K562 (cell line): ENCODE measurements at regions not wholly inside any gene's neighbourhood (a gene's known extent, or its start where the extent isn't known, plus 50 kb on each side); places are given as distances from the start of the nearest gene placed in this dataset.

Experiments used
- ATAC-seq: fragments of 200-7000 bp; cut with Tn5 transposase; 3 replicates; pipeline ENCODE4 v1.9.1; 2020; ENCODE audit warnings: moderate library complexity
- BruUV-seq: library from RNA; stranded (reverse); fragments of 400-500 nt; replicated peaks from 2 replicates; lab custom pipeline; 2021; lab: Mats Ljungman, UMichigan
- CTCF ChIA-PET: fragments of 300-600 bp; formaldehyde crosslinking; extraction: SDS; loops from one replicate; lab custom pipeline; 2021; ENCODE audit warnings: low intra/inter-chr PET ratio; lab: Yijun Ruan, JAX
- POLR2A ChIA-PET: fragments of 300-600, 350-650 bp; sonication (Branson Sonifier 250); formaldehyde crosslinking; extraction: SDS; loops from one replicate; lab custom pipeline; 2021; ENCODE audit warnings: antibody characterized with exemption, inconsistent platforms; lab: Yijun Ruan, JAX
- DNase-seq, 4 experiments: peaks; one replicate each; pipeline versions ENCODE4 v3.0.0 to v3.0.0-alpha.2; 2011 to 2018; ENCODE audit warnings: low spot score in 3 of 4, mixed read lengths in 3 of 4; ENCODE audit errors: extremely low read depth in 1 of 4
- FAIRE-seq: peaks from 2 replicates; lab custom pipeline; 2011; peaks lifted over from hg19 to GRCh38; lab: Jason Lieb, UNC
- H2AFZ ChIP-seq: 2 replicates; pipeline ENCODE4 v1.6.0; 2011; ENCODE audit warnings: low read depth, low read length, control low read depth, inconsistent platforms
- H3K27ac ChIP-seq: fragments of 200-600 bp; 3 replicates; pipeline ENCODE4 v1.8.0; 2011; ENCODE audit warnings: low read depth, mild to moderate bottlenecking, control low read depth, inconsistent platforms, low read length, moderate library complexity, mixed read lengths; ENCODE audit errors: extremely low read depth
- H3K27me3 ChIP-seq, 2 experiments: fragments of 300-600 bp in 1 of 2; 2 replicates in 1 of 2; 3 replicates in 1 of 2; pipeline versions ENCODE4 v1.6.0 to v1.8.0; 2011; ENCODE audit warnings: inconsistent platforms in 2 of 2, low read length in 2 of 2, mild to moderate bottlenecking in 1 of 2, mixed read lengths in 1 of 2, moderate library complexity in 1 of 2; ENCODE audit not compliant: control insufficient read depth in 2 of 2, insufficient read depth in 2 of 2
- H3K36me3 ChIP-seq: fragments of 300-600 bp; 3 replicates; pipeline ENCODE4 v1.8.0; 2011; ENCODE audit warnings: mild to moderate bottlenecking, low read length, inconsistent platforms; ENCODE audit not compliant: control insufficient read depth, insufficient read depth
- H3K4me1 ChIP-seq, 2 experiments: fragments of 200-600 bp in 1 of 2; replicated peaks in 1 of 2; 2 replicates in 1 of 2; 3 replicates in 1 of 2; pipeline versions ENCODE4 v1.5.1 to v1.8.0; 2011; ENCODE audit warnings: inconsistent platforms in 2 of 2, low read length in 2 of 2, mild to moderate bottlenecking in 1 of 2, mixed read lengths in 1 of 2, moderate library complexity in 1 of 2; ENCODE audit not compliant: control insufficient read depth in 2 of 2, insufficient read depth in 2 of 2
- H3K4me2 ChIP-seq: 2 replicates; pipeline ENCODE4 v1.6.1; 2011; ENCODE audit warnings: low read length, control low read depth, inconsistent platforms, mixed read lengths; ENCODE audit not compliant: insufficient read depth
- H3K4me3 ChIP-seq: fragments of 200-600 bp; sonication (generic), shearing (Covaris generic); 2 replicates; pipeline ENCODE4 v1.5.1; 2016; ENCODE audit warnings: control low read depth, inconsistent platforms
- H3K79me2 ChIP-seq: fragments of 200-600 bp; 3 replicates; pipeline ENCODE4 v1.8.0; 2011; ENCODE audit warnings: low read length, inconsistent platforms; ENCODE audit not compliant: control insufficient read depth, insufficient read depth
- H3K9ac ChIP-seq, 2 experiments: 2 replicates each; pipeline versions ENCODE4 v1.6.0 to v1.6.1; 2011; ENCODE audit warnings: low read depth in 2 of 2, low read length in 2 of 2, control low read depth in 1 of 2, inconsistent platforms in 1 of 2, mild to moderate bottlenecking in 1 of 2, mixed read lengths in 1 of 2; ENCODE audit not compliant: insufficient read depth in 1 of 2
- H3K9me1 ChIP-seq: one replicate; pipeline ENCODE4 v1.6.0; 2011; ENCODE audit warnings: inconsistent platforms, mild to moderate bottlenecking, low read length, moderate library complexity; ENCODE audit not compliant: control insufficient read depth, insufficient read depth
- H3K9me3 ChIP-seq: replicated peaks from 2 replicates; pipeline ENCODE4 v1.5.1; 2011; ENCODE audit warnings: low read depth, low read length, inconsistent platforms; ENCODE audit not compliant: control insufficient read depth, insufficient read depth
- H4K20me1 ChIP-seq: replicated peaks from 2 replicates; pipeline ENCODE4 v1.6.1; 2011; ENCODE audit warnings: low read length, inconsistent platforms, mixed read lengths; ENCODE audit not compliant: control insufficient read depth, insufficient read depth
- CBX5 ChIP-seq: IDR thresholded peaks from 2 replicates; pipeline ENCODE4 v1.6.1; 2014; ENCODE audit warnings: low read depth, borderline replicate concordance
- CEBPG ChIP-seq, 3 experiments: fragments of 200-800 bp in 1 of 3; sonication (Bioruptor generic) in 1 of 3; sonication (generic) in 1 of 3; formaldehyde crosslinking in 1 of 3; IDR thresholded peaks in 2 of 3; conservative IDR thresholded peaks in 1 of 3; 2 replicates each; pipeline versions ENCODE4 v1.6.1 to v1.8.0; 2016 to 2022; ENCODE audit warnings: missing compliant biosample characterization in 2 of 3, missing genetic modification characterization in 2 of 3, mild to moderate bottlenecking in 1 of 3, missing genetic modification reagents in 1 of 3
- MCM2 ChIP-seq: fragments of 450-650 bp; IDR thresholded peaks from 2 replicates; pipeline ENCODE4 v1.6.1; 2017; ENCODE audit warnings: low read depth, mild to moderate bottlenecking
- NELFE ChIP-seq: IDR thresholded peaks from 2 replicates; pipeline ENCODE4 v1.6.1; 2011; ENCODE audit warnings: mild to moderate bottlenecking; ENCODE audit not compliant: insufficient read depth, insufficient read length
- POLR2H ChIP-seq: IDR thresholded peaks from 2 replicates; pipeline ENCODE4 v1.6.1; 2016; ENCODE audit warnings: missing genetic modification characterization, low read depth, mild to moderate bottlenecking, control low read depth, missing compliant biosample characterization, moderate library complexity
- RBM17 ChIP-seq: fragments of 200-400 bp; formaldehyde crosslinking; IDR thresholded peaks from 2 replicates; pipeline ENCODE4 v1.6.1; 2017; ENCODE audit warnings: low read depth, mild to moderate bottlenecking, low read length, borderline replicate concordance
- ZNF316 ChIP-seq: fragments of 450-650 bp; IDR thresholded peaks from 2 replicates; pipeline ENCODE4 v1.6.1; 2016
- WGBS: fragments of 100-300 bp; shearing (Covaris generic); methylation state at CpG from one replicate; pipeline ENCODE4 v1.1.6; 2016; ENCODE audit warnings: low coverage, mixed read lengths; ENCODE audit not compliant: insufficient coverage; ENCODE audit errors: missing lambda C conversion rate; 5-methylcytosine and 5-hydroxymethylcytosine counted together
- in situ Hi-C: fragments of 300-500 bp; cut with MboI; formaldehyde crosslinking; loops from 4 replicates; pipeline ENCODE4 v1.15.0; 2018; ENCODE audit warnings: inconsistent platforms, mixed read lengths
- intact Hi-C: fragments of 100-400 bp; cut with micrococcal nuclease; formaldehyde crosslinking; loops from 2 replicates; pipeline ENCODE4 v1.14.2; 2022
- TF ChIP-seq, protein P1 (sequence below), 2 experiments: fragments of 450-650 bp; IDR thresholded peaks; 2 replicates each; pipeline ENCODE4 v1.6.1; 2016; ENCODE audit warnings: mild to moderate bottlenecking in 2 of 2, borderline replicate concordance in 1 of 2, low read depth in 1 of 2, moderate library complexity in 1 of 2
- TF ChIP-seq, protein P2 (sequence below): fragments of 450-650 bp; IDR thresholded peaks from 2 replicates; pipeline ENCODE4 v1.6.1; 2018; ENCODE audit not compliant: partially characterized antibody

DNA sequence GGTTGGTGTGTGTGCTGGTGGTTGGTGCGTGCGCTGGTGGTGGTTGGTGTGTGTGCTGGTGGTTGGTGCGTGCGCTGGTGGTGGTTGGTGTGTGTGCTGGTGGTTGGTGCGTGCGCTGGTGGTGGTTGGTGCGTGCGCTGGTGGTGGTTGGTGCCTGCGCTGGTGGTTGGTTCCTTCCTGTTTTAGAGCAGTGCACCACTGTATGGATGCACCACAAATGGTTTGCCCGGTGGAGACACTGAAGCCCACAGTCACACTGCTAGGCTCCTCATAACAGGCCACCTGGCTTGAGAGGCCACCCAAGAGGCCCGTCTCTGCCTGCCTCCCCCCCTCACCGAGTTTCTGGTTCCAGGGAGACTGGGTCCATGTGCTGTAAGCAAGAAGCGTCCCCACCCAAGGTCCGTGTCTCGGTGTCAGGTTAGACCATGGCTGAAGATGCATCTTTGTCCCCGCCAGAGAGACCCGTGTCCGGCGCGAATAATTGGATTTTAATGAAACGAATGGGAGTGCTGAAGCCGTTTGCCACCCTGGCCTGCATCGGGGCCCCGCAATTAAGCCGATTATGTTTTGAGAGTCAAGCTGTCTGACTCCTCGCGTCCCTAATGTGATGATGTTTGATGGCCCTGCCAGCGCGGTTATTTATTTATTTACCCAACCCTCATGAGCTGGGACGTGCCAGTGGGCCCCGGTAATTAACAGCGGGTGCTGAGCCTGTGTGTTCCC is 161.3 kb upstream of the GSE1 start:
- DNase-seq (no peak), FAIRE-seq (no peak), ATAC-seq (no peak)
- in situ Hi-C loops (no loop called here), intact Hi-C loops (no loop called here)
- Histone ChIP-seq H4K20me1 (peaks cover 15% of the 10 kb centered on the region), H3K9me3 (no peaks in the 10 kb centered on the region), H3K36me3 (no peaks in the 10 kb centered on the region), H3K9me1 (no peaks in the 10 kb centered on the region), H3K4me2 (no peak overlapping the region), H3K9ac (no peak overlapping the region), H3K79me2 (no peaks in the 10 kb centered on the region), H3K27ac (no peak overlapping the region), H3K27me3 (no peaks in the 10 kb centered on the region), H3K4me1 (peaks cover 9 to 72% of the 10 kb centered on the region in 2 experiments; a peak in 4 of 5 replicates), H3K4me3 (no peak overlapping the region), H2AFZ (no peak overlapping the region)
- CTCF ChIA-PET = no interaction called here
- POLR2A ChIA-PET = interaction anchor here (0.6 to 1.7 kb wide), 3 partner anchors 10 to 49 kb away, joined by 4 to 6 read pairs (median 4); no protein-coding TSS in a partner anchor
- 75% methylated on average over 23 of the region's 32 CpGs for WGBS
- BruUV-seq = no TSS peak
- TF ChIP-seq CBX5 = no peak
- no peak for TF ChIP-seq CEBPG (CRISPR knock-in tag; IDR thresholded peaks at IDR 0.05)
- TF ChIP-seq CEBPG (tag; conservative IDR thresholded peaks at IDR 0.05 in 1 of 2, IDR thresholded peaks at IDR 0.05 in 1 of 2) = no peak
- no peak for TF ChIP-seq NELFE
- no peak for TF ChIP-seq MCM2
- TF ChIP-seq, protein P1, sequence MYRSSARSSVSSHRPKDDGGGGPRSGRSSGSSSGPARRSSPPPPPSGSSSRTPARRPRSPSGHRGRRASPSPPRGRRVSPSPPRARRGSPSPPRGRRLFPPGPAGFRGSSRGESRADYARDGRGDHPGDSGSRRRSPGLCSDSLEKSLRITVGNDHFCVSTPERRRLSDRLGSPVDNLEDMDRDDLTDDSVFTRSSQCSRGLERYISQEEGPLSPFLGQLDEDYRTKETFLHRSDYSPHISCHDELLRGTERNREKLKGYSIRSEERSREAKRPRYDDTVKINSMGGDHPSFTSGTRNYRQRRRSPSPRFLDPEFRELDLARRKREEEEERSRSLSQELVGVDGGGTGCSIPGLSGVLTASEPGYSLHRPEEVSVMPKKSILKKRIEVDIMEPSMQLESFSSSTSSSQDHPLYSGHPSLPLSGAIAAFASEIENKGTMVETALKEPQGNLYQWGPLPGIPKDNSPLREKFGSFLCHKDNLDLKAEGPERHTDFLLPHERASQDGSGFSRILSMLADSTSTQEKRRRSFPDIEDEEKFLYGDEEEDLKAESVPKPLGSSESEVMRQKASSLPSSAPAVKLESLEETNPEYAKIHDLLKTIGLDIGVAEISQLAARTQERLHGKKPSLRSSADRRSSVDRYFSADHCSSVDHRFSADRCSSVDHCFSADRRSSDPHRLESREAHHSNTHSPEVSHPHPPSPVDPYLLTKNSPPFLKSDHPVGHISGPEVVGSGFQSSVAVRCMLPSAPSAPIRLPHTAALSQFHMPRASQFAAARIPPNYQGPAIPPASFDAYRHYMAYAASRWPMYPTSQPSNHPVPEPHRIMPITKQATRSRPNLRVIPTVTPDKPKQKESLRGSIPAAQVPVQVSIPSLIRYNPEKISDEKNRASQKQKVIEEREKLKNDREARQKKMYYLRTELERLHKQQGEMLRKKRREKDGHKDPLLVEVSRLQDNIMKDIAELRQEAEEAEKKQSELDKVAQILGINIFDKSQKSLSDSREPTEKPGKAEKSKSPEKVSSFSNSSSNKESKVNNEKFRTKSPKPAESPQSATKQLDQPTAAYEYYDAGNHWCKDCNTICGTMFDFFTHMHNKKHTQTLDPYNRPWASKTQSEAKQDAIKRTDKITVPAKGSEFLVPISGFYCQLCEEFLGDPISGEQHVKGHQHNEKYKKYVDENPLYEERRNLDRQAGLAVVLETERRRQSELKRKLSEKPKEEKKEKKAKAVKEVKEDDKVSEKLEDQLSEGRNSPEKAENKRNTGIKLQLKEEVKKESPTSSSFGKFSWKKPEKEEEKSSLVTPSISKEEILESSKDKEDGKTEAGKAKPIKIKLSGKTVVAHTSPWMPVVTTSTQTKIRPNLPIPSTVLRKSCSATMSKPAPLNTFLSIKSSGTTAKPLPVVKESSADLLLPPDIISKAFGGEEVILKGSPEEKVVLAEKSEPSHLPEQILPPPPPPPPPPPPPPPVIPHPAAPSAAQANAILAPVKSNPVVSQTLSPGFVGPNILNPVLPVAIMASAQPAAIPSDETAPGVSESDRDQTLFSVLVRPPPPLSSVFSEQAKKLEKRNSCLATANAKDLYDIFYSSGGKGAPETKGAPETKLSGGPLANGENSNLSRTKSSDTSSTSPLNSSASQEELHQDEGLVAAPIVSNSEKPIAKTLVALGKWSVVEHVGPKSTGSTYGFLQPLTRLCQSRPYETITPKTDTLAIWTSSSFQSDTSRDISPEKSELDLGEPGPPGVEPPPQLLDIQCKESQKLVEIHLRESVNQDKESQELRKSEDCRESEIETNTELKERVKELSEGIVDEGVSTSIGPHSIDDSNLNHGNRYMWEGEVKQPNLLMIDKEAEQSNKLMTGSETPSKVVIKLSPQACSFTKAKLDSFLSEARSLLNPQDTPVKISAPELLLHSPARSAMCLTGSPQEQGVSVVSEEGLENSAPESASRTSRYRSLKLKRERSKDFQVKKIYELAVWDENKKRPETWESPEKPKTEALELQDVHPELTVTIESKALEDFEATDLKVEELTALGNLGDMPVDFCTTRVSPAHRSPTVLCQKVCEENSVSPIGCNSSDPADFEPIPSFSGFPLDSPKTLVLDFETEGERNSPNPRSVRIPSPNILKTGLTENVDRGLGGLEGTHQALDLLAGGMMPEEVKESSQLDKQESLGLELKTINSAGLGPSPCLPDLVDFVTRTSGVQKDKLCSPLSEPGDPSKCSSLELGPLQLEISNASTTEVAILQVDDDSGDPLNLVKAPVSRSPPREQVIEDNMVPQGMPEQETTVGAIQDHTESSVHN (IDR thresholded peaks at IDR 0.05; ENCODE audit: borderline replicate concordance in 1 of 2, low read depth in 1 of 2) = no peak
- TF ChIP-seq RBM17 = no peak
- TF ChIP-seq, protein P2, sequence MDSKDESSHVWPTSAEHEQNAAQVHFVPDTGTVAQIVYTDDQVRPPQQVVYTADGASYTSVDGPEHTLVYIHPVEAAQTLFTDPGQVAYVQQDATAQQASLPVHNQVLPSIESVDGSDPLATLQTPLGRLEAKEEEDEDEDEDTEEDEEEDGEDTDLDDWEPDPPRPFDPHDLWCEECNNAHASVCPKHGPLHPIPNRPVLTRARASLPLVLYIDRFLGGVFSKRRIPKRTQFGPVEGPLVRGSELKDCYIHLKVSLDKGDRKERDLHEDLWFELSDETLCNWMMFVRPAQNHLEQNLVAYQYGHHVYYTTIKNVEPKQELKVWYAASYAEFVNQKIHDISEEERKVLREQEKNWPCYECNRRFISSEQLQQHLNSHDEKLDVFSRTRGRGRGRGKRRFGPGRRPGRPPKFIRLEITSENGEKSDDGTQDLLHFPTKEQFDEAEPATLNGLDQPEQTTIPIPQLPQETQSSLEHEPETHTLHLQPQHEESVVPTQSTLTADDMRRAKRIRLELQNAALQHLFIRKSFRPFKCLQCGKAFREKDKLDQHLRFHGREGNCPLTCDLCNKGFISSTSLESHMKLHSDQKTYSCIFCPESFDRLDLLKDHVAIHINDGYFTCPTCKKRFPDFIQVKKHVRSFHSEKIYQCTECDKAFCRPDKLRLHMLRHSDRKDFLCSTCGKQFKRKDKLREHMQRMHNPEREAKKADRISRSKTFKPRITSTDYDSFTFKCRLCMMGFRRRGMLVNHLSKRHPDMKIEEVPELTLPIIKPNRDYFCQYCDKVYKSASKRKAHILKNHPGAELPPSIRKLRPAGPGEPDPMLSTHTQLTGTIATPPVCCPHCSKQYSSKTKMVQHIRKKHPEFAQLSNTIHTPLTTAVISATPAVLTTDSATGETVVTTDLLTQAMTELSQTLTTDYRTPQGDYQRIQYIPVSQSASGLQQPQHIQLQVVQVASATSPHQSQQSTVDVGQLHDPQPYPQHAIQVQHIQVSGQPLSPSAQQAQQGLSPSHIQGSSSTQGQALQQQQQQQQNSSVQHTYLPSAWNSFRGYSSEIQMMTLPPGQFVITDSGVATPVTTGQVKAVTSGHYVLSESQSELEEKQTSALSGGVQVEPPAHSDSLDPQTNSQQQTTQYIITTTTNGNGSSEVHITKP = no peak
- TF ChIP-seq POLR2H (tag) = no peak
- TF ChIP-seq ZNF316 = no peak
